HepG2 (cell line): ENCODE measurements at regions not wholly inside any gene's neighbourhood (a gene's known extent, or its start where the extent isn't known, plus 50 kb on each side); places are given as distances from the start of the nearest gene placed in this dataset.

Source experiments
- ATAC-seq: fragments of 200-7000 bp; cut with Tn5 transposase; 3 replicates; pipeline ENCODE4 v1.9.1; 2020; ENCODE audit warnings: mild to moderate bottlenecking, moderate library complexity
- BruUV-seq: library from RNA; stranded (reverse); fragments of 400-500 nt; replicated peaks from 2 replicates; lab custom pipeline; 2021; lab: Mats Ljungman, UMichigan
- CTCF ChIA-PET: fragments of 300-600 bp; formaldehyde crosslinking; extraction: SDS; loops from one replicate; lab custom pipeline; 2021; ENCODE audit warnings: low total read pairs, inconsistent platforms, low intra/inter-chr PET ratio; lab: Yijun Ruan, JAX
- POLR2A ChIA-PET: fragments of 350-600 bp; sonication (Branson Sonifier 250); formaldehyde crosslinking; loops from one replicate; lab custom pipeline; 2020; ENCODE audit warnings: antibody characterized with exemption, inconsistent platforms; lab: Yijun Ruan, JAX
- DNase-seq: peaks from one replicate; pipeline ENCODE4 v3.0.0-alpha.2; 2015; ENCODE audit warnings: low spot score
- FAIRE-seq: peaks from 3 replicates; lab custom pipeline; 2011; peaks lifted over from hg19 to GRCh38; lab: Jason Lieb, UNC
- H2AFZ ChIP-seq: one replicate; pipeline ENCODE4 v1.6.1; 2011; ENCODE audit warnings: low read length, inconsistent platforms
- H3K27ac ChIP-seq: fragments of 300-600 bp; 3 replicates; pipeline ENCODE4 v1.8.0; 2011; ENCODE audit warnings: mixed run types, mild to moderate bottlenecking, mixed read lengths, low read length, inconsistent platforms; ENCODE audit not compliant: insufficient read depth; ENCODE audit errors: extremely low read length
- H3K27me3 ChIP-seq, 2 experiments: fragments of 200-600 bp in 1 of 2; 2 replicates in 1 of 2; 3 replicates in 1 of 2; pipeline versions ENCODE4 v1.6.0 to v1.8.0; 2011; ENCODE audit warnings: low read length in 2 of 2, mild to moderate bottlenecking in 2 of 2, moderate library complexity in 2 of 2, inconsistent platforms in 1 of 2; ENCODE audit not compliant: insufficient read depth in 2 of 2, control insufficient read depth in 1 of 2
- H3K36me3 ChIP-seq, 2 experiments: fragments of 200-600 bp in 1 of 2; replicated peaks in 1 of 2; 2 replicates in 1 of 2; 3 replicates in 1 of 2; pipeline versions ENCODE4 v1.5.1 to v1.8.0; 2011; ENCODE audit warnings: low read length in 2 of 2, inconsistent platforms in 1 of 2; ENCODE audit not compliant: insufficient read depth in 2 of 2, control insufficient read depth in 1 of 2
- H3K4me1 ChIP-seq: 2 replicates; pipeline ENCODE4 v1.5.1; 2012; ENCODE audit warnings: low read length, inconsistent platforms; ENCODE audit not compliant: insufficient read depth
- H3K4me2 ChIP-seq: 2 replicates; pipeline ENCODE4 v1.6.0; 2011; ENCODE audit warnings: low read depth, low read length, inconsistent platforms
- H3K4me3 ChIP-seq, 3 experiments: fragments of 200-600 bp in 1 of 3; sonication (generic), shearing (Covaris generic) in 1 of 3; replicated peaks in 1 of 3; 2 replicates each; pipeline ENCODE4 v1.5.1; 2011 to 2016; ENCODE audit warnings: low read length in 3 of 3, inconsistent platforms in 2 of 3, low read depth in 2 of 3, mild to moderate bottlenecking in 2 of 3, control low read depth in 1 of 3, mixed read lengths in 1 of 3; ENCODE audit not compliant: insufficient read depth in 1 of 3
- H3K79me2 ChIP-seq: one replicate; pipeline ENCODE4 v1.6.1; 2011; ENCODE audit warnings: low read length, inconsistent platforms; ENCODE audit not compliant: insufficient read depth
- H3K9ac ChIP-seq: 2 replicates; pipeline ENCODE4 v1.6.0; 2011; ENCODE audit warnings: mild to moderate bottlenecking, low read depth, low read length, inconsistent platforms; ENCODE audit not compliant: insufficient read depth
- H3K9me3 ChIP-seq: 2 replicates; pipeline ENCODE4 v1.5.1; 2012; ENCODE audit warnings: mild to moderate bottlenecking, low read length
- H4K20me1 ChIP-seq: 2 replicates; pipeline ENCODE4 v1.6.0; 2011; ENCODE audit warnings: inconsistent platforms, mild to moderate bottlenecking, low read length, moderate library complexity; ENCODE audit not compliant: insufficient read depth
- LCORL ChIP-seq, 2 experiments: fragments of 450-650 bp in 1 of 2; sonication (generic) in 1 of 2; formaldehyde crosslinking in 1 of 2; IDR thresholded peaks; 2 replicates each; pipeline versions ENCODE4 v1.5.0 to v1.6.1; 2017 to 2020; ENCODE audit warnings: antibody characterized with exemption in 1 of 2, missing genetic modification reagents in 1 of 2
- MED1 ChIP-seq: sonication (generic); formaldehyde crosslinking; IDR thresholded peaks from 2 replicates; pipeline ENCODE4 v1.4.0; 2020; ENCODE audit warnings: missing genetic modification reagents
- PAXIP1 ChIP-seq: sonication (generic); formaldehyde crosslinking; conservative IDR thresholded peaks from 2 replicates; pipeline ENCODE4 v1.4.0; 2020; ENCODE audit warnings: mild to moderate bottlenecking, missing genetic modification reagents, moderate library complexity
- RBM39 ChIP-seq: fragments of 200-400 bp; formaldehyde crosslinking; IDR thresholded peaks from one replicate; pipeline ENCODE4 v1.6.1; 2018; ENCODE audit warnings: antibody characterized with exemption, mild to moderate bottlenecking, low read depth, low read length; ENCODE audit not compliant: poor library complexity, severe bottlenecking
- ZBTB34 ChIP-seq: sonication (generic); formaldehyde crosslinking; IDR thresholded peaks from 2 replicates; pipeline ENCODE4 v1.8.0; 2022; ENCODE audit warnings: mild to moderate bottlenecking, missing genetic modification reagents
- WGBS: methylation state at CpG from one replicate; pipeline ENCODE4 v1.1.6; 2017; ENCODE audit warnings: low lambda C conversion rate; 5-methylcytosine and 5-hydroxymethylcytosine counted together
- in situ Hi-C: cut with HindIII; loops from 2 replicates; pipeline ENCODE4 v1.10.0; 2017; ENCODE audit warnings: low pct_unique_long_range_greater_than_20kb; ENCODE audit not compliant: extremely low pct_ligation_motif_present
- intact Hi-C: fragments of 100-400 bp; cut with micrococcal nuclease; formaldehyde crosslinking; loops from one replicate; pipeline ENCODE4 v1.10.0; 2022; ENCODE audit not compliant: unreplicated experiment
- TF ChIP-seq, protein P1 (sequence below): sonication (generic); formaldehyde crosslinking; IDR thresholded peaks from 2 replicates; pipeline ENCODE4 v1.4.0; 2020; ENCODE audit warnings: low read depth, mild to moderate bottlenecking, missing genetic modification reagents
- TF ChIP-seq, protein P2 (sequence below): sonication (generic); formaldehyde crosslinking; IDR thresholded peaks from 2 replicates; pipeline ENCODE4 v1.4.0; 2020; ENCODE audit warnings: mild to moderate bottlenecking, low read depth, missing genetic modification reagents

GRCh38 chr14:76940021-76940760, 88.3 kb downstream of the IRF2BPL start:
- Histone ChIP-seq H3K9me3 (no peaks in the 10 kb centered on the region), H3K36me3 (no peaks in the 10 kb centered on the region), H3K4me2 (no peak overlapping the region), H3K27me3 (peaks cover 3 to 20% of the 10 kb centered on the region in 2 experiments; a peak in 3 of 5 replicates), H3K79me2 (no peaks in the 10 kb centered on the region), H3K27ac (no peak overlapping the region), H4K20me1 (no peaks in the 10 kb centered on the region), H3K9ac (no peak overlapping the region), H3K4me3 (no peak overlapping the region), H3K4me1 (peaks cover 29% of the 10 kb centered on the region), H2AFZ (no peak overlapping the region)
- DNase-seq, result no peak
- in situ Hi-C loops (no loop called here), intact Hi-C loops (no loop called here)
- CTCF ChIA-PET, result no interaction called here
- no peak for FAIRE-seq
- 74% methylated on average over 8 of the region's 8 CpGs for WGBS
- TF ChIP-seq, protein P1, sequence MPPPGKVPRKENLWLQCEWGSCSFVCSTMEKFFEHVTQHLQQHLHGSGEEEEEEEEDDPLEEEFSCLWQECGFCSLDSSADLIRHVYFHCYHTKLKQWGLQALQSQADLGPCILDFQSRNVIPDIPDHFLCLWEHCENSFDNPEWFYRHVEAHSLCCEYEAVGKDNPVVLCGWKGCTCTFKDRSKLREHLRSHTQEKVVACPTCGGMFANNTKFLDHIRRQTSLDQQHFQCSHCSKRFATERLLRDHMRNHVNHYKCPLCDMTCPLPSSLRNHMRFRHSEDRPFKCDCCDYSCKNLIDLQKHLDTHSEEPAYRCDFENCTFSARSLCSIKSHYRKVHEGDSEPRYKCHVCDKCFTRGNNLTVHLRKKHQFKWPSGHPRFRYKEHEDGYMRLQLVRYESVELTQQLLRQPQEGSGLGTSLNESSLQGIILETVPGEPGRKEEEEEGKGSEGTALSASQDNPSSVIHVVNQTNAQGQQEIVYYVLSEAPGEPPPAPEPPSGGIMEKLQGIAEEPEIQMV, result no peak
- no peak for TF ChIP-seq MED1
- no peak for TF ChIP-seq RBM39
- TF ChIP-seq ZBTB34 (CRISPR knock-in tag), result no peak
- no peak for TF ChIP-seq LCORL (IDR thresholded peaks at IDR 0.05)
- TF ChIP-seq LCORL (CRISPR knock-in tag; IDR thresholded peaks at IDR 0.05), result no peak
- TF ChIP-seq, protein P2, sequence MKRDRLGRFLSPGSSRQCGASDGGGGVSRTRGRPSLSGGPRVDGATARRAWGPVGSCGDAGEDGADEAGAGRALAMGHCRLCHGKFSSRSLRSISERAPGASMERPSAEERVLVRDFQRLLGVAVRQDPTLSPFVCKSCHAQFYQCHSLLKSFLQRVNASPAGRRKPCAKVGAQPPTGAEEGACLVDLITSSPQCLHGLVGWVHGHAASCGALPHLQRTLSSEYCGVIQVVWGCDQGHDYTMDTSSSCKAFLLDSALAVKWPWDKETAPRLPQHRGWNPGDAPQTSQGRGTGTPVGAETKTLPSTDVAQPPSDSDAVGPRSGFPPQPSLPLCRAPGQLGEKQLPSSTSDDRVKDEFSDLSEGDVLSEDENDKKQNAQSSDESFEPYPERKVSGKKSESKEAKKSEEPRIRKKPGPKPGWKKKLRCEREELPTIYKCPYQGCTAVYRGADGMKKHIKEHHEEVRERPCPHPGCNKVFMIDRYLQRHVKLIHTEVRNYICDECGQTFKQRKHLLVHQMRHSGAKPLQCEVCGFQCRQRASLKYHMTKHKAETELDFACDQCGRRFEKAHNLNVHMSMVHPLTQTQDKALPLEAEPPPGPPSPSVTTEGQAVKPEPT (CRISPR knock-in tag), result no peak
- no peak for TF ChIP-seq PAXIP1 (CRISPR knock-in tag)
- POLR2A ChIA-PET, result no interaction called here
- no TSS peak for BruUV-seq
- no peak for ATAC-seq
